ENCODE measurements at regions not wholly inside any gene's neighbourhood (a gene's known extent, or its start where the extent isn't known, plus 50 kb on each side); places are given as distances from the start of the nearest gene placed in this dataset.
A peak's percentile ranks its signal among the peaks of the same experiment; 100 is the strongest.
"Not testable (repeated sequence)": the region's sequence is repeated elsewhere in the genome, so short reads cannot be mapped to it uniquely, and the experiment has no call there.

DNA sequence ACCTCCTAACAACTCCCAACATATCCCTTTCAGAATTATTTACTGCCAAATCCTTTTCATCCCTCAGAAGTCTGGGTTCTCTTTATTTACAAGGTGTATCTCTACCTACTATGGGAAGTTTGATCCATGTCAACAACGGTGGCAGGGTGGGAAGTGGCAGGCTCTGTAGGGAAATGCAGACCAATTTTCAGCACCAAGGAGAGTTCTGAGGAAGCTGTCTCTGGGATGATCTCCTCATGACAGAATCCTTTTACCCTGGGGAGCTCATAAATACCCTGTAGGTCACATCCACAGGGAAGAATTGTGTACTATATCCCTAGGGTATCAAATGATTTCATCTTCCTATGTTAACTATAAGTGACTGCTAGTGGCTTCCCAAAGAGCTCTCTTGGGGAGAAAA, 107.8 kb upstream of the NEK6 start:
- DNase-seq (ENCODE audit: extremely low read depth in 1 of 11, low read depth in 9 of 11, low spot score in 4 of 11), result peak in 3 of 11 donors; percentile 2 to 12 (median 6)

DNA sequence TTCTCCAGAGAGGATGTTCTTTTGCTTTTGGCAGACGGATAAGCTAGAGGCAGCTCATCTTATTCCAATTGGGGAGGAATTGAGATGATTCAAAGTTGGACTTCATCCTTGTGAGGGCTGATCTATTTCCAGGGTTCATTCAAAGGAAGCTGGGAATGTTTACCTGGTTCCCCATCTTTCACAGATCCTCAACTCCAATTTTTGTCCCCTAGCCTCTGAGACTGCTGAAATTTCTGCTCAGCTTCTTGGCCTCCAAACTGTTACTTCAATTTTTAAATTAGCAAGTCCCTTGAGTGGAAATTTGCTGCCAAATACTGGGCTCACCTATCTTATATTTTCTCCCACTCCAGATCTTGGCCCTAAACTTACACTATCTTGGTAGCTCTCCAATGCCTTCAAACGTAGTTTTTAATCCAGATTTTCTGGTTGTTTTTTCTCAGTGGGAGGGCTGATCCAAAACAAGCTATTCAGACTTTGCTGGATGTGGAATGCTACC, 93.9 kb upstream of the NEK6 start:
- DNase-seq (ENCODE audit: extremely low read depth in 1 of 11, low read depth in 9 of 11, low spot score in 4 of 11), result no peak

GRCh38 chr9:124164811-124165210, 92.9 kb upstream of the NEK6 start:
- DNase-seq (ENCODE audit: extremely low read depth in 1 of 11, low read depth in 9 of 11, low spot score in 4 of 11), result no peak

- DNase-seq (ENCODE audit: extremely low read depth in 1 of 11, low read depth in 9 of 11, low spot score in 4 of 11), result no peak
Measured at GRCh38 chr9:124174433-124174832, 83.3 kb upstream of the NEK6 start.

- DNase-seq (ENCODE audit: extremely low read depth in 1 of 11, low read depth in 9 of 11, low spot score in 4 of 11), result not testable (repeated sequence)
Measured at GRCh38 chr9:124177522-124177921, 80.2 kb upstream of the NEK6 start.

DNA sequence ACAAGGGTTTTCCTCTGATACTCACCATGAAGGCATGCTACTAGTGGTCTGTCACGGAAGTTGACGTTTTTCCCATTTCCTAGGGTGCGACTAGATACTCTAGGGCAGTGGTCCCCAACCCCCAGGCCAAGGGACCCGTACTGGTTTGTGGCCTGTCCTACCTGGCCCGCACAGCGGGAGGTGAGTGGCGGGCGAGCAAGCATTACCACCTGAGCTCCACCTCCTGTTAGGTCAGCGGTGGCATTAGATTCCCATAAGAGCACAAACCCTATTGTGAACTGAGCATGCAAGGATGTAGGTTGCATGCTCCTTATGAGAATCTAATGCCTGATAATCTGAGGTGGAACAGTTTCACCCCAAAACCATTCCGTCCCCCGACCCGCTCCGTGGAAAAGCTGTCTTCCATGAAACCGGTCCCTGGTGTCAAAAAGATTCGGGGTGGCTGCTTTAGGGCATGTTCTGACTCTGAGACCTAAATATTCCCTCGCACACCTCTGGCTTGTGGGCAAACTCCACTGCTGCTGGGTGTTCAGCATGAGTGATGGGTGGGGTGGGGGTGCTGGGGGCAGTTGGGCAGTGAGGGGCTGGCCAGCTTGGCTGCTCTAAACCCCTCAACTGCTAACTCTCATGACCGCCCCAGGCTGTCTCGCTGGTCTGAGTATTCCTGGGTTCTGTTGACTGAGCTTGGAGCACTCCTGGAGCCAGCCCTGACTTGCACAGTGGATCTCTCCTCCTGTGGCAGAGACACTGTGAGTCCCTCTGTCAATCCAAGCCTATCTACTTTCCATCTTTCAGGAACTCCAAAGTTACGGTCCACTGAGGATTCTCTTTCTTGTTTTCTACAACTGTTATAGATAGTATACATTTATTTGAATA, 78.3 kb upstream of the NEK6 start:
- no peak for DNase-seq (ENCODE audit: extremely low read depth in 1 of 11, low read depth in 9 of 11, low spot score in 4 of 11)

- DNase-seq (ENCODE audit: extremely low read depth in 1 of 11, low read depth in 9 of 11, low spot score in 4 of 11), result peak in 4 of 11 donors; percentile 3 to 13 (median 6)
Measured at GRCh38 chr9:124180557-124180956, 77.2 kb upstream of the NEK6 start.

- no peak for DNase-seq (ENCODE audit: extremely low read depth in 1 of 11, low read depth in 9 of 11, low spot score in 4 of 11)
Measured at GRCh38 chr9:124182741-124183140, 75.0 kb upstream of the NEK6 start.

GRCh38 chr9:124183772-124184171, 74.0 kb upstream of the NEK6 start:
- no peak for DNase-seq (ENCODE audit: extremely low read depth in 1 of 11, low read depth in 9 of 11, low spot score in 4 of 11)

DNA sequence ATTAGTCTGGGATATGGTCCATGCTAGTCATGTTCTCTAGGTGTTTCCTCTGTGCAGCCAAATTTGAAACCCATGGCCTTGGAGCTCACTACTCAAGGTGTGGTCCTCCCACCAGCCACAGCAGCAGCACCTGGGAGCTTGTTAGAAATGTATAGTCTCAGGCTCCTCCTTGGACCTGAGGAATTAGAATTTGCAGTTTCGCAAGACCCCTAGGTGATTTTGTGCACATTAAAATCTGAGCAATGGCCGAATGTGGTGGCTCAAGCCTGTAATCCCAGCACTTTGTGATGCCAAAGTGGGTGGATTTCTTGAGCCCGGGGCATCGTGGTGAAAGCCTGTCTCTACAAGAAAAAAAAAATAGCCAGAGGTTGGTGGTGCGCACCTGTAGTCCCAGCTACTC, 72.3 kb upstream of the NEK6 start:
- DNase-seq (ENCODE audit: extremely low read depth in 1 of 11, low read depth in 9 of 11, low spot score in 4 of 11), result no peak

- DNase-seq (ENCODE audit: extremely low read depth in 1 of 11, low read depth in 9 of 11, low spot score in 4 of 11), result no peak
Measured at GRCh38 chr9:124187311-124187710, 70.4 kb upstream of the NEK6 start.

DNA sequence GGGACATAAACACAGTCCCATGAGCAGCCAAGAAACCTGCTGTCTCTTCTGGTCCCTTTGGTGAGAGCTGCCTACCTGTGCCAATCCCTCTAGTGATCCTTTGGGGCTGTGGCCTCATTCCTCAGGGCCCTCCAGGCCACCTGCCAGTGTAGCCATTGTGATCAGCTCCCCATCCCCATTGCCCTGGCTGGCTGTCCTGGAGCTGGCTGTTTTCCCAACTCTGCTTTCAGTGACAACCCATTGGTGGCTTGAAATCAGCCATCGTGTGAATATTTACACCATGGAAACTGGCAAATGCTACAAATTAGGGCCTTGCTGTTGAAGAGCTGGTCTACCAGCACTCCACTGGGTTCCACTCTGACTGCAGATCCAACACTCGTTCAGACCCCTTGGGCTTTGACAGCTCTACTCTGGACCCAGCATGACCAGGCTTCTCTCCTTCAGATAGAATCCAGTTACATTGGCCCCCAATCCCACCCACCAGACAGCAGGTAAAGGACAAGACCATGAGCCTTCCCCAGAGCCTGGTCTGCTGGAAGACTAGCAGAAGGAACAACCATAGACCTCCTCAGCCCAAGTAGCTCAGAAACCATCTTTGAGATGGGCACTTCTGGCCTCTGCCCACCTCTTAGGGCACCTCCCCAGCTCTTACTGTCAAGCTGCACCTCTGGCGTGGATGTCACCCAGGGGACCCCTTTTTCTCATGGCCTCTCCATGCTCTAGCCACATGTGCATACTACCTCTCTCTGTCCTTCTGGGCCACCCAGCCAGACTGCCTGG, 69.2 kb upstream of the NEK6 start:
- DNase-seq (ENCODE audit: extremely low read depth in 1 of 11, low read depth in 9 of 11, low spot score in 4 of 11), result no peak

DNA sequence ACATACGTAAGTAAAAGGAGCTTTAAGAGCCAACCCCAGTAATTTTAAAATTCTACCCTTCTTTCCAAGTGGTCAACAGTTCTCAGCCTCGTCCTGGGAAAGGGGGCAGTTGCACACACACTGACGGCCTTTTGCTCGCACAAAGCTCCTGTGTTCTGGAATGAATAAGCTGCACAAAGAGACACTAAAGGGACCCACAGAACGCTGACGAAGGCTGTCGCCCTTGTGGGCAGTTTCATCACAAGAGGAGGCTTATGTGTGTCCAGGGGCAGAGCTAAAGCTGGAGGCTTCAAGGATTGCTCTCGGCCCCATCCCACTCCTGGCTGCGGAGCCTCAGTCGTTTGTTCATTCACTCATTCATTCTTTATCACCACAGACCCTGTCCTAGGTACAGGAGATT, 67.0 kb upstream of the NEK6 start:
- no peak for DNase-seq (ENCODE audit: extremely low read depth in 1 of 11, low read depth in 9 of 11, low spot score in 4 of 11)

DNA sequence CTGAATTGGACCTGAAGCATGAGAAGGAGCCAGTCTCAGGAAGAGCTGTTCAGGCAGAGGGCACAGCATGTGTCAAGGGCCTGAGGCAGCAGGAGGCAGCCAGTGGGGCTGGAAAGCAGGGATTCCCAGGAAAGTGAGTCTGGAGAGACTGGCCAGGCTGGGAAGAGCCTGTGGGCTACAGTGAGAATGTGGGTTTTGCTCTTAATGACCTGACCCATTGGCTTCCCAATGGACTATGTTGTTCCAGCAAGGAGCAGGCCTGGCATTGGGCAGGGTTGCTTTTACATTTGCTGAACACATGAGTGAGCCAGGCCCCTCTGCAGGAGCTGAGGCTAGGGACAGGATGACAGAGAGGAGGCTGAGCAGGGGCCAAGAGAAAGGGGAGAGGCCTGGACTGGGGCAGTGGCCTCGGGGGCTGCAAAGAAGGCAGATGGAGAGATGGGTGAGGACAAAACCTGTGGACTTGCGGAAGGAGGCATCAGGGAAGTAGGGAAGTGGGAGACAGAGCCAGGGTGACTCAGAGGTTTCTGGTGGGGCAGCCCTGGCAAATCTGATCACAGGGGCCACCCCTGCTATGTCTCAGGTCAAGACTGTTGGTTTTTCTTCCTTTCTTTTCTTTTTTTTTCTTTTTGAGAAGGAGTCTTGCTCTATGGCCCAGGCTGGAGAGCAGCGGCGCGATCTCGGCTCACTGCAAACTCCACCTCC, 65.9 kb upstream of the NEK6 start:
- DNase-seq (ENCODE audit: extremely low read depth in 1 of 11, low read depth in 9 of 11, low spot score in 4 of 11), result no peak

DNA sequence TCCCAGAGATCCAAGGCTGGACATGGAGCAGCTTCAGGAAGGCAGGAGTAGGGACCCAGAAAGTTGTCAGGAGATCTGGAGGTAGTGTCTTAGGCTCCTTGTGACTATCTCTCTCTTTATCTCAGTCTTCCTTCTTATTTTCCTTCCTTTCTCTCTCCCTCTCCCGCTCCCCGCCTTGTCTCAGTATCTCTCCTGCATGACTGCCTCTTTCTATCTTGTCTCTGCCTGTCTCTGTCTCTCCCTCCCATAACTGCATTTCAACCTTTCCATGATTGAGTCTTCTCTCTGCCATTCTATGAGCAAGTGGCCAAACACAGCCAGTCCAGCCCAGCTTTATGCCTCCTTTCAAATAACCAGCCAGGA, 61.0 kb upstream of the NEK6 start:
- DNase-seq (ENCODE audit: extremely low read depth in 1 of 11, low read depth in 9 of 11, low spot score in 4 of 11), result no peak

DNA sequence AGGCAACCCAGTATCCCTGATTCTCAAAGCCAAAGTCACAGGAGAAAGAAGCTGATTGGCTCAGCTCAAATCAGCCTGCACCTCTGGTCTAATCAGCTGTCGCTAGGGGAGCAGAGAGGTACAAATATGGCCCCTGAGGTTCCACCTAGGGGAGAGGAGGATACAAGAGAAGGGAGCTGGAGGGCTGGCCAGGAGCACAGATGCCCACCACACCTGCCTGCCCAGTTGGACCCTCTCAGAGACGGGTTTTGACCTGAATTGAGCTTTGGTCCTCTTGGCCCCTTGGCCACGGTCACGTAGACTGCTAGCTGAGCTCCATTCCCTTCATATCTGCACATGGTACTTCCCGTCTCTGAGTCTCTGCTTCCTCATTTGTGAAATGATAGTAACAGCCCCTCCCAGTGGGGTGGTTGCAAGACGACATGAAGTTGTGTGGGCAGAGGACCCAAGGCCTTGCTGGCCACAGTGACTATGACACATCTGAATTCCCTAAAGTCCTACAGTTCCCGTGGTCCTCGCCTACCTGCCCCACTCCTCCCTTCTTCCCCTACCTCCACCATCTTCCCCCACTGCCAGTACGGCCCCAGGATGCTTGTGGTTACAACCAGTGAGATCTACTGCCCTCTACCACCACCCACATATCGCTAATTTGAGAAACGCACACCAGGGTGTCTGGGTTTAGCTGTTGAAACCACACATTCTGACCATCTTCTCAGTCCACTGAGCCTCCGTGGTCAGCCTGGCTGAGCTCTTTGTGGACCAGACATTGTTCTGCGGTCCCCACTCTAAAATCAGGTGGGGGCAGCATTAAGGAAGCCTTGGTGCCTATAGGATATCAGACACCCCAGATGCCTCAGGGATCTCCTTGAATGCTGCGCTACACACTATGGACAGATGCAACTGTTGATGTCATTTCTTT, 60.3 kb upstream of the NEK6 start:
- DNase-seq (ENCODE audit: extremely low read depth in 1 of 11, low read depth in 9 of 11, low spot score in 4 of 11), result no peak

DNA sequence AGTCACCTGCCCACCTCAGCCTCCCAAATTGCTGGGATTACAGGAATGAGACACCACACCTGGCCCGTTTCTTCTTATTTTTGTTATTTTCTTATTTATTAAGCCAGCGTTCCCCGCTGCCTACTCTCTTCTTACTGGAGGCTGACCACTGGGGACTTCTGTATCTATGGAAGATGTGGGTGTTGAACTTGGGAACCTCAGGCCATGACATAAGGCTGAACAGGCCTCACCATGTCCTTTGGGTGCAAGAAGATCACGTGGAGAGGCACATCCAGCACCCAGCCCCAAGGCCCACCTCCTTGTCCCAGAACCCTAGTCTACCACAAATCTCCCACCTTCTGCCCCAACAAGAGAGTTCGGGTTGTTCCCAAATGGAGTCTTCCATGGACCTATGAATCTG, 59.4 kb upstream of the NEK6 start:
- DNase-seq (ENCODE audit: extremely low read depth in 1 of 11, low read depth in 9 of 11, low spot score in 4 of 11), result no peak

- no peak for DNase-seq (ENCODE audit: extremely low read depth in 1 of 11, low read depth in 9 of 11, low spot score in 4 of 11)
Measured at GRCh38 chr9:124198948-124199347, 58.8 kb upstream of the NEK6 start.

DNA sequence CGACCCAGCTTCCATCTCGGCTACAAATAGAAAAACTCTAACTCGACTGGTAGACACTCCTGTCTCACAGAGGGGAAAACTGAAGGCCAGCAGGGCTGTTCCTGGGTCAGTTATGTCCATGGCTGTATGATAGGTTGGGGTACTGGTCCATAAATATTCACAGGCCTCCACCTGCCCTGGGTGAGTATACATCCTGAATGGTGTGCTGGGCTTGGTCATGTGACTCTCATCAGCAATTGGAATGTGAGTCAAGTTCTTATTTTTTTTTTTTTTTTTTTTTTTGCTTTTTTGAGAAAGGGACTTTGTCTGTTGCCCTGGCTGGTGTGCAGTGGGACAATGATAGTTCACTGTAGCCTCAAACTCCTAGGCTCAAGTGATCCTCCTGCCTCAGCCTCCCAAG, 58.3 kb upstream of the NEK6 start:
- no peak for DNase-seq (ENCODE audit: extremely low read depth in 1 of 11, low read depth in 9 of 11, low spot score in 4 of 11)

Data from renal cortex interstitium (tissue), 11 donors.